IMR-90 (cell line): ENCODE measurements at regions not wholly inside any gene's neighbourhood (a gene's known extent, or its start where the extent isn't known, plus 50 kb on each side); places are given as distances from the start of the nearest gene placed in this dataset.

Source experiments
- BHLHE40 ChIP-seq: fragments of 150-350 bp; IDR thresholded peaks from 2 replicates; pipeline ENCODE4 v1.6.1; 2016; ENCODE audit warnings: mild to moderate bottlenecking, low read depth, low read length
- CEBPB ChIP-seq: IDR thresholded peaks from 2 replicates; pipeline ENCODE4 v1.6.1; 2012; ENCODE audit warnings: low read depth, low read length, improper control_type of control experiment
- CTCF ChIP-seq: conservative IDR thresholded peaks from 2 replicates; pipeline ENCODE4 v1.5.1; 2012; ENCODE audit warnings: mild to moderate bottlenecking, low read depth, low read length, improper control_type of control experiment
- MAZ ChIP-seq: IDR thresholded peaks from 2 replicates; pipeline ENCODE4 v1.6.1; 2012; ENCODE audit warnings: low read depth, mild to moderate bottlenecking, low read length, improper control_type of control experiment, moderate library complexity, borderline replicate concordance
- MXI1 ChIP-seq: IDR thresholded peaks from 2 replicates; pipeline ENCODE4 v1.6.1; 2012; ENCODE audit warnings: low read depth, mild to moderate bottlenecking, low read length, moderate library complexity, borderline replicate concordance
- POLR2A ChIP-seq: IDR thresholded peaks from 2 replicates; pipeline ENCODE4 v1.6.1; 2012; ENCODE audit warnings: mild to moderate bottlenecking, low read depth, low read length
- RAD21 ChIP-seq: IDR thresholded peaks from 2 replicates; pipeline ENCODE4 v1.6.1; 2012; ENCODE audit warnings: low read length, improper control_type of control experiment
- RFX5 ChIP-seq: IDR thresholded peaks from 2 replicates; pipeline ENCODE4 v1.8.0; 2012; ENCODE audit warnings: low read depth, mild to moderate bottlenecking, low read length, moderate library complexity

GRCh38 chr17:68695659-68696058 lies 94.5 kb upstream of the FAM20A start:
- TF ChIP-seq CTCF (no peak), POLR2A (no peak), RAD21 (no peak), BHLHE40 (no peak), MXI1 (no peak), MAZ (no peak), CEBPB (no peak), RFX5 (no peak)
